Astrocyte (in vitro differentiated cells and primary cell): ENCODE measurements at regions not wholly inside any gene's neighbourhood (a gene's known extent, or its start where the extent isn't known, plus 50 kb on each side); places are given as distances from the start of the nearest gene placed in this dataset.

Experiments
- CTCF ChIP-seq: IDR thresholded peaks from 2 replicates; pipeline ENCODE4 v1.5.1; 2011; ENCODE audit warnings: low read depth, mild to moderate bottlenecking, inconsistent platforms, low read length, moderate library complexity; ENCODE audit not compliant: insufficient read depth
- EZH2 ChIP-seq: IDR thresholded peaks from 2 replicates; pipeline ENCODE4 v1.6.1; 2012; ENCODE audit warnings: mild to moderate bottlenecking, low read length, inconsistent platforms; ENCODE audit not compliant: insufficient read depth

- no peak for TF ChIP-seq CTCF
- no peak for TF ChIP-seq EZH2
Observed at GRCh38 chr18:78420116-78420515, 559.5 kb upstream of the SALL3 start.
